Skeletal muscle satellite cell (primary cell): ENCODE measurements at regions not wholly inside any gene's neighbourhood (a gene's known extent, or its start where the extent isn't known, plus 50 kb on each side); places are given as distances from the start of the nearest gene placed in this dataset.

ENCODE experiments used
- H3K27me3 ChIP-seq: 2 replicates; pipeline ENCODE4 v1.7.0; 2013; ENCODE audit warnings: low read length; ENCODE audit not compliant: control insufficient read depth, insufficient read depth
- H3K36me3 ChIP-seq: 2 replicates; pipeline ENCODE4 v1.7.0; 2013; ENCODE audit warnings: mild to moderate bottlenecking, control low read depth, low read length; ENCODE audit not compliant: insufficient read depth
- H3K4me1 ChIP-seq: 2 replicates; pipeline ENCODE4 v1.7.0; 2013; ENCODE audit warnings: low read length; ENCODE audit not compliant: control insufficient read depth, insufficient read depth
- H3K4me2 ChIP-seq: 2 replicates; pipeline ENCODE4 v1.7.0; 2013; ENCODE audit warnings: mild to moderate bottlenecking, low read length
- H3K4me3 ChIP-seq: 2 replicates; pipeline ENCODE4 v1.7.0; 2013; ENCODE audit warnings: low read length
- H3K9ac ChIP-seq: 2 replicates; pipeline ENCODE4 v1.7.0; 2013; ENCODE audit warnings: mild to moderate bottlenecking, low read depth, low read length, moderate library complexity
- H3K9me3 ChIP-seq: replicated peaks from 2 replicates; pipeline ENCODE4 v1.7.0; 2013; ENCODE audit warnings: mild to moderate bottlenecking, control low read depth, low read length

- H3K4me1 ChIP-seq: no peaks in the 10 kb centered on the region
- no peak overlapping the region for H3K4me2 ChIP-seq
- H3K9ac ChIP-seq: no peak overlapping the region
- no peak overlapping the region for H3K4me3 ChIP-seq
- H3K36me3 ChIP-seq: no peaks in the 10 kb centered on the region
- peaks cover 27% of the 10 kb centered on the region for H3K27me3 ChIP-seq
- no peaks in the 10 kb centered on the region for H3K9me3 ChIP-seq
These were observed 54.0 kb upstream of the SEZ6L start for GRCh38 chr22:26115266-26115665.
